ENCODE measurements at regions not wholly inside any gene's neighbourhood (a gene's known extent, or its start where the extent isn't known, plus 50 kb on each side); places are given as distances from the start of the nearest gene placed in this dataset.

GRCh38 chr5:98499892-98500291, 273.6 kb upstream of the RGMB start:
- no peak for DNase-seq (ENCODE audit: low read depth)
- H3K4me3 ChIP-seq (ENCODE audit: low read length): no peak overlapping the region
- no peak for TF ChIP-seq CTCF (conservative IDR thresholded peaks at IDR 0.05; ENCODE audit: low read depth, low read length)

GRCh38 chr5:98500811-98501210, 272.7 kb upstream of the RGMB start:
- no peak for TF ChIP-seq CTCF (conservative IDR thresholded peaks at IDR 0.05; ENCODE audit: low read depth, low read length)
- DNase-seq (ENCODE audit: low read depth): no peak
- no peak overlapping the region for H3K4me3 ChIP-seq (ENCODE audit: low read length)

GRCh38 chr5:98503616-98504015, 269.8 kb upstream of the RGMB start:
- no peak for DNase-seq (ENCODE audit: low read depth)
- no peak for TF ChIP-seq CTCF (conservative IDR thresholded peaks at IDR 0.05; ENCODE audit: low read depth, low read length)
- no peak overlapping the region for H3K4me3 ChIP-seq (ENCODE audit: low read length)

GRCh38 chr5:98504505-98504904, 269.0 kb upstream of the RGMB start:
- no peak for TF ChIP-seq CTCF (conservative IDR thresholded peaks at IDR 0.05; ENCODE audit: low read depth, low read length)
- no peak for DNase-seq (ENCODE audit: low read depth)
- no peak overlapping the region for H3K4me3 ChIP-seq (ENCODE audit: low read length)

- TF ChIP-seq CTCF (conservative IDR thresholded peaks at IDR 0.05; ENCODE audit: low read depth, low read length): no peak
- no peak overlapping the region for H3K4me3 ChIP-seq (ENCODE audit: low read length)
- DNase-seq (ENCODE audit: low read depth): no peak
Observed at GRCh38 chr5:98510143-98510985, 263.1 kb upstream of the RGMB start.

- DNase-seq (ENCODE audit: low read depth): no peak
- no peak for TF ChIP-seq CTCF (conservative IDR thresholded peaks at IDR 0.05; ENCODE audit: low read depth, low read length)
- no peak overlapping the region for H3K4me3 ChIP-seq (ENCODE audit: low read length)
Observed at GRCh38 chr5:98513380-98513779, 260.1 kb upstream of the RGMB start.

- H3K4me3 ChIP-seq (ENCODE audit: low read length): no peak overlapping the region
- DNase-seq (ENCODE audit: low read depth): no peak
- no peak for TF ChIP-seq CTCF (conservative IDR thresholded peaks at IDR 0.05; ENCODE audit: low read depth, low read length)
Observed at GRCh38 chr5:98514215-98514614, 259.2 kb upstream of the RGMB start.

All from retinal pigment epithelial cell (primary cell).